Choroid plexus epithelial cell (primary cell): ENCODE measurements at regions not wholly inside any gene's neighbourhood (a gene's known extent, or its start where the extent isn't known, plus 50 kb on each side); places are given as distances from the start of the nearest gene placed in this dataset.

Source experiments
- DNase-seq: peaks from one replicate; pipeline ENCODE4 v3.0.0-alpha.2; 2010; ENCODE audit warnings: low read depth
- H3K4me3 ChIP-seq: 2 replicates; pipeline ENCODE4 v1.5.1; 2011; ENCODE audit warnings: low read depth, mild to moderate bottlenecking, control low read depth, low read length, moderate library complexity
- TF ChIP-seq, protein P1 (sequence below): conservative IDR thresholded peaks from 2 replicates; pipeline ENCODE4 v1.5.1; 2011; ENCODE audit warnings: low read depth, mild to moderate bottlenecking, control low read depth, inconsistent platforms, low read length, moderate library complexity

DNA sequence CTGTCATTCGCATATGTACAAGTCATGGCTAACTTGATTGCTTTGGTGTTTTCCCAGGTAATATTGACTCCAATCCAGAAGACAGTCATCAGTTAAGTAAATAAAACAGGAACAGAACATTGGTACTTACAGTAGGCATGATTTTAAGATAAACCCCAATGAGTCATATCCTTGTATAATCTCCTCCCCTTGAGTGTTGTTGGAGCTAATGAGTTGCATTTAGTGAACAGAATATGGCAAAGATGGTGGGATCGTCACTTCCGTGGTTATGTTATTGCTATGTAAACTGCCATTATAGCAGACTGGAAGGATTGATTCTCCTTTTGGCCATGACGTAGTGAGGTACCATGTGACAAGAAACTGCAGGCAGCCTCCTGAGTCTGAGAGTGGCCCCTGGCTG is 102.2 kb downstream of the TMX1 start:
- H3K4me3 ChIP-seq: no peak overlapping the region
- DNase-seq: no peak
- TF ChIP-seq, protein P1, sequence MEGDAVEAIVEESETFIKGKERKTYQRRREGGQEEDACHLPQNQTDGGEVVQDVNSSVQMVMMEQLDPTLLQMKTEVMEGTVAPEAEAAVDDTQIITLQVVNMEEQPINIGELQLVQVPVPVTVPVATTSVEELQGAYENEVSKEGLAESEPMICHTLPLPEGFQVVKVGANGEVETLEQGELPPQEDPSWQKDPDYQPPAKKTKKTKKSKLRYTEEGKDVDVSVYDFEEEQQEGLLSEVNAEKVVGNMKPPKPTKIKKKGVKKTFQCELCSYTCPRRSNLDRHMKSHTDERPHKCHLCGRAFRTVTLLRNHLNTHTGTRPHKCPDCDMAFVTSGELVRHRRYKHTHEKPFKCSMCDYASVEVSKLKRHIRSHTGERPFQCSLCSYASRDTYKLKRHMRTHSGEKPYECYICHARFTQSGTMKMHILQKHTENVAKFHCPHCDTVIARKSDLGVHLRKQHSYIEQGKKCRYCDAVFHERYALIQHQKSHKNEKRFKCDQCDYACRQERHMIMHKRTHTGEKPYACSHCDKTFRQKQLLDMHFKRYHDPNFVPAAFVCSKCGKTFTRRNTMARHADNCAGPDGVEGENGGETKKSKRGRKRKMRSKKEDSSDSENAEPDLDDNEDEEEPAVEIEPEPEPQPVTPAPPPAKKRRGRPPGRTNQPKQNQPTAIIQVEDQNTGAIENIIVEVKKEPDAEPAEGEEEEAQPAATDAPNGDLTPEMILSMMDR: no peak

DNA sequence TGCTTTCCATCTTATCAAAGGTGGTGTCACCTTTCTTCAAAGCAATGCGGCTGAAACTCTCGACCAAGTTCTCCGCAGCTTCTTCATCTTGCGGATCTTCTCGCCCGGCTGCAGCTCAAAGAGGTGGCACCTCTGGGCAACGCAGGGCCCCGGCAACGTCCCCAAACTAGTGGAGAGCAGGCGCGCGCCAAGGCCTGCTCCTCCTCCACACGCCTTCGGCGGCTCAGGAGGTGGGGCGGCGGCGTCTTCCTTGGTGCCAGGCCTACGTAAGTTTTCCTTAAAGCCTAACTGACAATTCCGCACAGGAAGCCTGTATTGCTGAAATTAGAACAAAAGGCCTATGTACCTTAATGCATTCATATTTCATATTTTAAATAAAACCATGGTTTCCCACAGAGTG is 112.0 kb downstream of the TMX1 start:
- no peak for DNase-seq
- H3K4me3 ChIP-seq: no peak overlapping the region
- TF ChIP-seq, protein P1: no peak

DNA sequence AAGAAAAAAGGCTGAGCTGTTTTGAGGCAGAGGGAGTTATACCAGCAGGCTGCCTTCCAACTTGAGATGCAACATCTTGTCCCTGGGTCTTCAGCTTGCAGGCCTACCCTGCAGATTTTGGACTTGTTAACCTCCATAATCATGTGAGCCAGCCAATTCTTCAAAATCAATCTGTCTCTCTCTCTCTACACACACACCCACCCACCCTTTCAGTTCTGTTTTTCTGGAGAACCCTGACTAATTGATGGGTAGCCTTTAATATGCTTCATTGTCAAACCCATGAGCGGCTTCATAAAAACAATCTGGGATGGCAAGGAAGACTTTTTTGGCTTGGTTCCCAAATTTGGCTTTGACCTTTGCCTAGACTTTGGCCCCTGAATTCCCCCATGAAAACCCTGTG is 113.9 kb downstream of the TMX1 start:
- H3K4me3 ChIP-seq: no peak overlapping the region
- DNase-seq: no peak
- TF ChIP-seq, protein P1: no peak

DNA sequence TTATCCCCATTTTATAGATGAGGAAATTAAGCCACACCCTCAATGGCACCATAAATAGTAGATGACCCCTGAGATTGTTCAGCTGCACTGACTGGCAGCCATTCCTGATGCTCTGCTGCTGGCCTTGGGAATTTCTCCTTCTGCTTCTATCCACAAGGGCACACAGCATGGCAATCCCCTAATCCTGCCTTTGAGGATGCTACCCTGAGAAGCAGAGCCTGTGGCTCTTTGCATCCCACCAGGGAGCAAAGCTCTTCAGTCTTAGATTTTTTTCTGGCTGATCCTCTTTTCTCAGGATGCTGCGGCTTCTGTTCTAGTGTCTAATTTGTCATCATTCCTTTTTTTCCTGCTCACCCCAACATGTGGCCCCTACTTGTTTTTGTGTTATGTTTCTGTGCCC is 114.8 kb downstream of the TMX1 start:
- DNase-seq: no peak
- H3K4me3 ChIP-seq: no peak overlapping the region
- TF ChIP-seq, protein P1: no peak

DNA sequence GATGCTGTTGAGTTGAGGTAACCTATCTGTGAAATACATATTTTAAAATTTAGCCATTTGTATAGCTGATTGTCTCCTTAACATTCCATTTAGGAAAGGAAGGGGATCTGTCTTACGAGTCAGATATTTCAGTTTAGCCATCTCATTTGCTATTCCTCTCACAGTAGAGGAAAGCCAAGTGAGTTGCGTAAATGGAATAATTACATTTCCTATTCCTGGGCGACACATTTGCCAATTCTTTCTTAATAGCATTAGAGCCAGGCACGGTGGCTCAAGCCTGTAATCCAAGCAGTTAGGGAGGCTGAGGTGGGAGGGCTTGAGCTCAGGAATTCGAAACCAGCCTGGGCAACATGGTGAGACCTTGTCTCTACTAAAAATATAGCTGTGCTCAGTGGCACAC is 116.3 kb downstream of the TMX1 start:
- TF ChIP-seq, protein P1: no peak
- H3K4me3 ChIP-seq: no peak overlapping the region
- no peak for DNase-seq

DNA sequence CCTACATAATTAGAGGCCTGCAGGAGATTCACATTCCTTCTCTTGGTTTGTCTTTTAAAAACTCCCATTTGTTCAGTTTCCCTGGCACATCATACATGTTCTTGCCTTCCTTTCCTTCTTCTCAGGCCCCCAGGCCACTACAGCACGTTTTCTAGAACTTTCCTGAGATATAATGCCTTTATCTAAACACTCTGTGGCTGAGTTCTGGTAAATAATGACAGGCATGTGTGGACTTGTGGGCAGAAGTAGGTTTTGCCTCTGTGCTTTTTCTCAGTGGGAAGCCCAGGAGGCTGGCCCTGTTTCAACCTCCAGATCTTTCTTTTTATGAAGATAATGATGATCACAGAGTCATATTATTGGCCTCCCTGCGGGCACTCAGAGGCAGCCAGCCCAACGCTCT is 117.2 kb downstream of the TMX1 start:
- no peak overlapping the region for H3K4me3 ChIP-seq
- peak; percentile 79 for DNase-seq
- TF ChIP-seq, protein P1: no peak

DNA sequence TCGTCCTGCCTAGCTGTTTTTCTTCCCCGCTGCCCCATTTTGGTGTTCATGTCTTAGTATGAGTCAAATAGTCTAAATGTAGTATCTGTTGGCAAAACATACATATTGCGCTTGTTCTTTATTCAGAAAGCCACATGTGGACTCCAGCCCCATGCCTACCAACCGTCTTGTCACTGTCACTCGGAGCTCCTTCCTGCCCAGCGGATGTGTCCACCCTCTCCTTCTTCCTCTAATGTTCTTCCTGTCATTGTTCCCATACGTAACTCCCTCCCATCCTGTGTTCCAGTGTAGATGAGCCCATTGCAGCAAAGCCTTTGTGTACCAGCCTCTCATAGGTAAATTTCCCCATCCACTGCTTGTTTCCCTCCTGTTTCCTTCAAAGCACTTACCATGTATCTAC is 120.5 kb downstream of the TMX1 start:
- no peak for DNase-seq
- TF ChIP-seq, protein P1: no peak
- H3K4me3 ChIP-seq: no peak overlapping the region
